H7 (cell line): ENCODE measurements at regions not wholly inside any gene's neighbourhood (a gene's known extent, or its start where the extent isn't known, plus 50 kb on each side); places are given as distances from the start of the nearest gene placed in this dataset.
A peak's percentile ranks its signal among the peaks of the same experiment; 100 is the strongest.

ENCODE experiments used
- DNase-seq: peaks from one replicate; pipeline ENCODE4 v3.0.0; 2012
- H3K27me3 ChIP-seq: 2 replicates; pipeline ENCODE4 v1.6.0; 2011; ENCODE audit warnings: mild to moderate bottlenecking, low read length; ENCODE audit not compliant: control insufficient read depth, insufficient read depth
- H3K36me3 ChIP-seq: replicated peaks from 2 replicates; pipeline ENCODE4 v1.5.1; 2011; ENCODE audit warnings: low read length; ENCODE audit not compliant: control insufficient read depth, insufficient read depth
- H3K4me3 ChIP-seq: 2 replicates; pipeline ENCODE4 v1.5.1; 2011; ENCODE audit warnings: low read depth, mild to moderate bottlenecking, control low read depth, low read length, moderate library complexity; ENCODE audit not compliant: insufficient read depth

DNA sequence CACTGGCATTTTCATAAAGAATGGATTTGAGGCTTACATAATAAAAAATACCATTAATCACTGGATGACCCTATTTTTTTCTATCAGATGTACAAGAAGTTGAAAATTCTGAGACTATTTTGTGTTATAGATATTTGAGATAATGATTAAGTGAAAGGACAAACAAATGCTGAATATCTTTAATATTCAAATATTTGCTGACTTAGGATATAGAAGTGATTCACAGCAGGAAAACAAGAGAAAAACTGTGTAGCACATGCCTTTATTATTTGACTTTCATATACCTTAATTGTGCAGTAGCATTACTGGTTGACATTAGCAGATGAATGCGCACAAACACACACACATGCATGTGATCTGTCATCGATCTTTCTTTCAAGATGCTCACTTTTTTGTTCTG is 766.5 kb downstream of the SATB2 start:
- DNase-seq, result no peak
- no peak overlapping the region for H3K4me3 ChIP-seq
- no peaks in the 10 kb centered on the region for H3K27me3 ChIP-seq

DNA sequence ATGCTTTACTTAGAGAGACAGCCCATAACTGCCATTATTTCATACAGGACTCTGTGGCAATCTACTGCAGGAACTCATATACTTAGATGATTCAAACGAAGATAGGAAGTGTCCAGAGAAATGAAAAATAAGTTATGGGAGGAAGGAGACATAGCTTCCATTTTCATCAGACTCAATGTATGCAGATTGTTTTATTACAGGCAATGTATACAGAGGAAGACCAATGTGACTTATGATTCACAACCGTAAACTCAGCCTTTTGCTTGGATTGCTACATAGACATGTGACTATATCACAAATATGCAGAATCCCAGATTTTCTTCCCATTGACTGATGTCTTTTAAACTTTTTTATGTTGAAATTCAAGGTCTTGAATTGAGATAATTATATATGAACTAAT is 793.4 kb downstream of the SATB2 start:
- Histone ChIP-seq H3K36me3 (no peaks in the 10 kb centered on the region), H3K27me3 (no peaks in the 10 kb centered on the region), H3K4me3 (no peak overlapping the region)
- DNase-seq, result no peak

More for the DNA sequence above, 766.5 kb downstream of the SATB2 start:
- H3K36me3 ChIP-seq, result no peaks in the 10 kb centered on the region

DNA sequence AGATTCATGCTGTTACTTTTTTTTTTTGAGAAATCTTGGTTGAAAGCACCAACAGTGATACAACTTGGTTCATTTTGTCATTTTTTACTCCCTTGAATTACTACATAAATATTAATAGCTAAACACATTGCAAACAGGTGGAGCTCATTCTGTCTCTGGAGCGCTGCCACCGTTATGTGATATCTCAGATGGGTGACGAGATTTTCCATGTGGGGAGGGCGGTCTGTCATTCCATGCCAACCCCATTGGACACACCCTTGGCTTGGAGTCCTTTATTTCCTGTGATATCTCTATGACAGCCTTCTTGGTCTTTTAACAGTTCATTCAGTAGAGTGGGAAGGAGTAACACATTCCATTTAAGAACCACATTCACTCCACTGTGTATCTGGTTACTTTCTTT is 794.8 kb downstream of the SATB2 start:
- DNase-seq, result no peak
- no peaks in the 10 kb centered on the region for H3K27me3 ChIP-seq
- no peak overlapping the region for H3K4me3 ChIP-seq
- H3K36me3 ChIP-seq, result no peaks in the 10 kb centered on the region

DNA sequence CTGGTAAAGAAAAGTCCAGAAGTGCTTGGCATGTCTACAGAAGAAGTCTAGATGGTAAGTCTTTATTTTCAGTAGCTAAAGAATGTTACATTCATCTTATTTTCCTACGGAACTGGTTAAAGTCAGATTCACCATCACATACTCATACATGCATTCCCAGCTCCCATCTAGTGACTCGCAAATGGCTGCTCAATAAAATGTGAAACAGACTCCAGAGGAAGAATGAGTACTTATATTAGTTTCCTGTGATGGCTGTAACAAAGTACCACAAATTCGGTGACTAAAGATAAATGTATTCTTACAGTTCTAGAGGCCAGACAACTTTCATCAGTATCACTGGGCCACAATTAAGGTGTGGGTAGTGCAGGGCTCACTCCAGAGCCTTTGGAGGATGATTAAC is 797.2 kb downstream of the SATB2 start:
- no peaks in the 10 kb centered on the region for H3K36me3 ChIP-seq
- DNase-seq, result no peak
- H3K4me3 ChIP-seq, result no peak overlapping the region
- no peaks in the 10 kb centered on the region for H3K27me3 ChIP-seq

DNA sequence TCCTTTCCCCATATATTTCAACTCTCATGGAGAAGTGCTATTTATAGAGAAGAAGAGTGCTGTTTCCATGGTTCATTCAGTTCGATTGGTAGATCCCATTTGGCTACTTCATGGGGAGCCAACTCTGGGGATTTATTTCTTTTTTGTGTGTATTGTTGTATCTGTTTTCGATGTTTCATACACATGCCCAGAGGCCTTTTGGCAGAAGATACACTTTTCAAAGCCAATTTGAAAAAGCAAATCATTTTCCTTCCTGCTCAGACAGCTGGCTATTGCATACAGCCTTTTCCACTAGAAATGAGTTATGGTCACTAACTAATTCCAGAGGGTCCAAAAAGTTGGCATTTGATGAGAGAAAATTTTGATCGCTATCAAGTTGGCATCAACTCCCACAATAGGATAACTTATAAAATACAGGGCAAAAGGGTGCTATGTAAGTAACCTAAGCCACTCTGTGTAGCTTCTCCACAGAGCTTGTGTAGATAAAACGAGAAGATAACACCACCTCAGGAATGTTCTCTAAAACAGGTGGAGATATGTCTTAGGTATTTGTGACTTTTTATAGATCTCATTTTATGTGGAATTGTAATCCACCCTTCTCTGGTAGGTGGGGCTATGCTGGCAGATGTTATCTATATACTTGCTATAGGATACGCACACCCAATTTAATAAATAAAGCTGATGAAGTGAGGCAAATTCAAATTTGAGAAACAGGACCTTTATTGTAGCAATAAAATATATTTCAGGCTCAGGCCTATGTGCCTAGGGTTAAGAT is 798.5 kb downstream of the SATB2 start:
- Histone ChIP-seq H3K4me3 (no peak overlapping the region), H3K36me3 (no peaks in the 10 kb centered on the region), H3K27me3 (no peaks in the 10 kb centered on the region)
- no peak for DNase-seq

DNA sequence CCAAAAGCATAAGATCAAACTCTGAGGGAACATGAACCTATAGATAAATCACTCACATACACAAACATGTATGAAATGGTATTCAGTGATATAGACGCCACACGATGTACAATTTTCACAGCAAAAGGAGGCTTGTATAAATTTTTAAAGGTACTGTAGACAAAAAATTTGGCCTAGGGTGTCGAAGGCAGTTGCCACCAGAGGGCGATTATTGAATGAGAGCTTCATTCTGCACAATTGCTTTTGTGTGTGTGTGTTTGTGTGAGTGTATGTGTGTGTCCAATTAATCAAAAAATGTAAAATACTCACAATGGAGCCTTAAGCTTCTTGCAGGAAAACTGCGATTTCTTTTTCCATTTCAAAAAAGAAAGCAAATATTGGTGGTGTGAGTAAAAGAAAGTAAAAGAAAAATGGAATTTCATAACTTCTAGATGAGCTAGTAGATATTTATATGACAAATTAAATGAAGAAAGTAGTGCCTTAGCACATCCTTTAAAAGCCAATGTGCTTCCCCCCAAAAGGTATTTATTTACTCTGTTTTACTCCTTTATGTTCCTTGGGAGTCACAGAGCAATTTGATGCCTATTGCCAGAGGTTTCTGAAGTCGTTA is 800.1 kb downstream of the SATB2 start:
- Histone ChIP-seq H3K27me3 (no peaks in the 10 kb centered on the region), H3K4me3 (no peak overlapping the region), H3K36me3 (no peaks in the 10 kb centered on the region)
- DNase-seq, result peak; percentile 4

DNA sequence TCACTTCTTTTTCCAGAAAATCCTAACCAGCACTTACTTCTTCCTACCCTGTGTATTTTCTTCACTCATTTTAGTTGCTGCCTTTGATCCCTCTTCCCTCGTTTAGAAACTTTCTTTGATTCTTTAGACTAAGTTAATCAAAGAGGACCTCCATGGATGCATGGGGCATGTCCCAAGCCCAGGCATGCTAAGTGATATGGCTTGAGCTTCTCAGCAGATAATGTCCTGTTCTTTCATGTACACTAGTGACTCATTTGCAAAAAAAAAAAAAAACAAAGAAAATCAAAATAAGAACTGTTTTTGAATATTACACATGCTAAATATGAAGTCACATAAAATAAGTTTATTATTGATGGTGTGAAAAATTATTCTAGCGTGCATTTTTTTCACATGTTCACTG is 800.9 kb downstream of the SATB2 start:
- Histone ChIP-seq H3K27me3 (no peaks in the 10 kb centered on the region), H3K36me3 (no peaks in the 10 kb centered on the region), H3K4me3 (no peak overlapping the region)
- no peak for DNase-seq

DNA sequence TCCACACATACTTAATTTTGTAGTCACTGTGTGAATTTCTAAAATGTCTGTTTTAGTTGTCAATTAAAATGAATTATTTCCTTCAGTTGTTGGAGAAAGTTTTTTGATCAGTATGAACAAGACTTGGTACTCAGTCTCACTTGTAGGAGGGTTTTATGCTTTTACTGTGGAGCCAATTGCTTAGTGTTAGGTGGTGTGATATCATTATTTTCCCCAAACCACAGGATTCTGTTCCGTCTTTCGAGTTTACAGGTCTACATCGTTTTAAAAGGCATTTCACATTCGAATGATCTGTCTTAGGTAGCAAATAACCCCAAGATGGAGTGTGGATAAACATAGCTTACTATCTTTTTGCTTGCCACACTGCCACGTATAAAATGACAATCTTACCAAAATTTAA is 803.1 kb downstream of the SATB2 start:
- no peaks in the 10 kb centered on the region for H3K27me3 ChIP-seq
- no peak for DNase-seq
- H3K4me3 ChIP-seq, result no peak overlapping the region

DNA sequence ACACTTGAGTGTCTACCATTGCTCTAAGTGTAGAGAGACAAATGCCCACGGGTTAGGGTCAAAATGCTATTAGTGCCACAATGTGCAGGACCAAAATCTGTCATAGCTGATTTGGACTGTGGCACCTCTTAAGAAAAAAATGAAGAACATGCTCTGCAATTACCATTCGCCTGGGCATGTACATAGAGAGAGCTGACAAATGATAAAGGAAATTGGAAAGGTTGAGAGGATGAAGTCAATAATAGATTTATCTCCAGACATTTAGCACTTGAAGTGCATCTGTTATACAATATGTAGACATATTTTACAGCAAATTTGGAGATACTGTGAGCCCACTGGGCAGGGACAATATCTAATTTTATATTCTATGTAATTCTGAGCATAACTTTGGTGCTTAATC is 804.4 kb downstream of the SATB2 start:
- Histone ChIP-seq H3K36me3 (no peaks in the 10 kb centered on the region), H3K4me3 (no peak overlapping the region), H3K27me3 (no peaks in the 10 kb centered on the region)
- DNase-seq, result no peak

More for the DNA sequence above, 803.1 kb downstream of the SATB2 start:
- H3K36me3 ChIP-seq, result no peaks in the 10 kb centered on the region

DNA sequence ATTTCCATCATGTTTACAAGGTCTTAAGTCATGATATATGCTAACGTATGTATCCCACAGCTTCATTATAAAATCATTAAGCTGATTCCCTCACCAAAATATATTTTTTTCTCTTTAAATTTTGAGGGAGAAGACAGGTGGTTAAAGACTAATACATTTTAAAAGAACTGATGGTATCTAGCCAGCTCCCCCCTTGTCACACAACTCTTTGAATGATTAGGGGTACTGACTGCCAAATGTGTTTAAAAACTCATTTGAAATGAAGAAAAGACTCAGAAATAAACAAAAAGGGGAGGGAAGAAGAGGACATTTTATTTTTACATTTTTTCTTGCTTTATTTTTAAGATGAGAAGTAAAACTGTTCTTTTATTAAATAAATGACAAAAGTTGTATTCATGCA is 805.3 kb downstream of the SATB2 start:
- Histone ChIP-seq H3K27me3 (no peaks in the 10 kb centered on the region), H3K4me3 (no peak overlapping the region), H3K36me3 (no peaks in the 10 kb centered on the region)
- no peak for DNase-seq

DNA sequence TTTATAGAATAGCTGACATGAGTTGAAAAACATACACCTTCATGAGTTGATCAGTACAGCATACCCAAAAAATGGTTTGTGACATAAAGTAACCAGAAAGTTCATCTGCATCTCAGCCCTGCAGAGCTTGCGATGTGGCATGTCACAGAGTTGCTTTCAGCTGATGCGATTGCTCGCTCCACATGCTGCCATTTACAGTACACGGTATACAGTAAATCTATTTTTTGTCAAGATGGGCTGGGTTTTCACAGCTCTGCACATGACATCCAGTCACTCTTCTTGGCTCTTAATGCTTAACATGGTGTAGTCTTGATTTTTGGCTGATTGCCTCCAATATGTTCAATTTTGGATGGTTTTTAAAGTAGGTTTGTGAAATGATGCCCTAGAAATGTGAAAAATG is 811.9 kb downstream of the SATB2 start:
- H3K27me3 ChIP-seq, result no peaks in the 10 kb centered on the region
- H3K4me3 ChIP-seq, result no peak overlapping the region
- no peaks in the 10 kb centered on the region for H3K36me3 ChIP-seq
- DNase-seq, result no peak

DNA sequence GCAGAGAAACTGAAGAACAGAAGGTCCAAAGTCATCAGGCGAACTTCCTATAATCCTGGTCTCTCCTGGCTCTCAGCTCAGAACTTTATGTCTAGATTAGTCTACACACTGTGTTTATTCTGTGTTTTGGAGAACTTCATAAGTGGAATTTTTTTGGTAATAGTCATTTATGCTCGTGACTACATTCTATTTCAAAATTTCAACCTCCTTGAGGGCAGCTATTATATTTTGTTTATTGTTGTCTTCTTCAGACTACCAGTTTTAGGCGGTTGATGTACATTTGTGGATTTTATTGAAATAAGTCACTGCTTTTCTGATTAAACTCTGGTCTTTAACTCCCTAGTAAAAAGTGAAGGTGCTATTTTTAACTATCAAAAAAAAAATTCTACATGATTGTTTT is 816.6 kb downstream of the SATB2 start:
- DNase-seq, result no peak
- Histone ChIP-seq H3K4me3 (no peak overlapping the region), H3K36me3 (no peaks in the 10 kb centered on the region), H3K27me3 (no peaks in the 10 kb centered on the region)

DNA sequence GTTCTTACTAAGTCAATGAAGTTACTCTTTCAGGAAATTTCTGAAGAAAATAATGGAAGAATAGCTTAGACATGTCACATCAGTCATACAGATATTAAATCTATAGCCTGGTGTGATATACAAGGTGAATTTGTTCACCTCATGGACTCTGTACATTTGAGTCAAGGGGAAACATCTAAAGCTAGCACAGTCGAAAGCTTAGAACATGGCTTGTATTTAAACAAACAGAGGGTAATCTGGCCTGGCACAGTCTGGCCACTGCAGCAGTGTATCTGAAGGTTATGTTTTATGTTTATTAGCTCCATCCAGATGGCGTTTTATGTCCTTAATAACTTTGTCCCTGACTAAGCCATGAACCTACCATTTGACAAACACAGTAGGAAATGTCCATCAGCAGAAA is 817.3 kb downstream of the SATB2 start:
- Histone ChIP-seq H3K4me3 (no peak overlapping the region), H3K27me3 (no peaks in the 10 kb centered on the region), H3K36me3 (no peaks in the 10 kb centered on the region)
- no peak for DNase-seq

DNA sequence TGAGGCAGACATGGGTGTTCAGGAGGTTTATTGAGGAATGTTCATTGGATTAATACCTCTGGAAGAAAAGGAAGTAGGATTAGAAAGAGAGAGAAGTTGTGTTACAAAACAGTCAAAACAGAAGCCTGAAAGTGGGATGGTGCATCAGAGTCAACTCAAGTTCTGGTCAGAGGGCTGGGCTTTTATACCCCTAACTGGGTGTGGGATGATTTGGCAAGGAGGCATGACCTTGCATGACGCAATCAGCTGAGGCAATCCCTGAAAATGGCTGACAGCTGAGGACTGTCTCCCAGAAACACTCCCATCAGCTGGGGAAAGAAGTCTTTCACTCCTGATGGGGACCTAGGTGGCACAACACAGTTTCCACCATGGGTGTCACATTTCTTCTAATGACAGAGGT is 818.2 kb downstream of the SATB2 start:
- no peak for DNase-seq
- Histone ChIP-seq H3K4me3 (no peak overlapping the region), H3K36me3 (no peaks in the 10 kb centered on the region), H3K27me3 (no peaks in the 10 kb centered on the region)

DNA sequence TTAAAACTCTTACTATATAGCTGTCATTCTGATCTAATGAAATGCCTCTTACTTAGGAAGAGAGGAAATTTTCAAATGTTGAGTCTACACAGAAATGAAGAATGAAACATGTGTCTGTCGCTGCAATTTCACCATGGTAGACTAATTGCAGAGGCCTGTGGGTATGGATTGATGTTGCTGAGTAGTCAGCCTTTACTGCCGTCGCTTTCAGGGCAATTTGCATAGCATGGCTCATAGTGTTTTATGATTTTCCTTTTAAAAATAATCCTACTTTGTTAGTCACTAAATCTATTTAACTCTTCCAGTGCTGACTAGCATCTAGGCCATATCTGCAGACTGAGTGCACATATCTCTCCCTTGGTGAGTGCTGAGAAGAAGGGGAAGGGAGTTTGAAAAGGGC is 819.2 kb downstream of the SATB2 start:
- Histone ChIP-seq H3K27me3 (no peaks in the 10 kb centered on the region), H3K36me3 (no peaks in the 10 kb centered on the region), H3K4me3 (no peak overlapping the region)
- no peak for DNase-seq
